ENCODE measurements at regions not wholly inside any gene's neighbourhood (a gene's known extent, or its start where the extent isn't known, plus 50 kb on each side); places are given as distances from the start of the nearest gene placed in this dataset.
"Not testable (repeated sequence)": the region's sequence is repeated elsewhere in the genome, so short reads cannot be mapped to it uniquely, and the experiment has no call there.

- no peak for DNase-seq
Observed at GRCh38 chr3:34013818-34014570, 215.6 kb downstream of the PDCD6IP start.

- no peak for DNase-seq
Observed at GRCh38 chr3:34015204-34016142, 217.0 kb downstream of the PDCD6IP start.

- DNase-seq, result no peak
Observed at GRCh38 chr3:34016925-34017587, 218.6 kb downstream of the PDCD6IP start.

GRCh38 chr3:34017757-34018156 lies 219.3 kb downstream of the PDCD6IP start:
- no peak for DNase-seq

- no peak for DNase-seq
Observed at GRCh38 chr3:34019158-34019557, 220.7 kb downstream of the PDCD6IP start.

GRCh38 chr3:34020170-34020569 lies 221.7 kb downstream of the PDCD6IP start:
- no peak for DNase-seq

- DNase-seq, result no peak
Observed at GRCh38 chr3:34020726-34021680, 222.6 kb downstream of the PDCD6IP start.

- no peak for DNase-seq
Observed at GRCh38 chr3:34022147-34022546, 223.7 kb downstream of the PDCD6IP start.

GRCh38 chr3:34024447-34025240 lies 226.2 kb downstream of the PDCD6IP start:
- no peak for DNase-seq

GRCh38 chr3:34033839-34034238 lies 235.4 kb downstream of the PDCD6IP start:
- DNase-seq, result no peak

GRCh38 chr3:34034840-34035239 lies 236.4 kb downstream of the PDCD6IP start:
- DNase-seq, result no peak

- no peak for DNase-seq
Observed at GRCh38 chr3:34035775-34036174, 237.3 kb downstream of the PDCD6IP start.

- DNase-seq, result no peak
Observed at GRCh38 chr3:34037260-34037659, 238.8 kb downstream of the PDCD6IP start.

- no peak for DNase-seq
Observed at GRCh38 chr3:34038131-34038530, 239.7 kb downstream of the PDCD6IP start.

- no peak for DNase-seq
Observed at GRCh38 chr3:34046154-34046553, 247.7 kb downstream of the PDCD6IP start.

- no peak for DNase-seq
Observed at GRCh38 chr3:34053626-34054025, 255.2 kb downstream of the PDCD6IP start.

- DNase-seq, result no peak
Observed at GRCh38 chr3:34056181-34056910, 257.9 kb downstream of the PDCD6IP start.

GRCh38 chr3:34056951-34057390 lies 258.5 kb downstream of the PDCD6IP start:
- no peak for DNase-seq

GRCh38 chr3:34060995-34061394 lies 262.6 kb downstream of the PDCD6IP start:
- DNase-seq, result not testable (repeated sequence)

GRCh38 chr3:34065901-34066300 lies 267.5 kb downstream of the PDCD6IP start:
- DNase-seq, result no peak

GRCh38 chr3:34066328-34066727 lies 267.9 kb downstream of the PDCD6IP start:
- no peak for DNase-seq

All from 8988T (cell line).